ENCODE measurements at regions not wholly inside any gene's neighbourhood (a gene's known extent, or its start where the extent isn't known, plus 50 kb on each side); places are given as distances from the start of the nearest gene placed in this dataset.

- DNase-seq: no peak
These were observed 270.6 kb downstream of the C1D start for GRCh38 chr2:67792191-67792590.

DNA sequence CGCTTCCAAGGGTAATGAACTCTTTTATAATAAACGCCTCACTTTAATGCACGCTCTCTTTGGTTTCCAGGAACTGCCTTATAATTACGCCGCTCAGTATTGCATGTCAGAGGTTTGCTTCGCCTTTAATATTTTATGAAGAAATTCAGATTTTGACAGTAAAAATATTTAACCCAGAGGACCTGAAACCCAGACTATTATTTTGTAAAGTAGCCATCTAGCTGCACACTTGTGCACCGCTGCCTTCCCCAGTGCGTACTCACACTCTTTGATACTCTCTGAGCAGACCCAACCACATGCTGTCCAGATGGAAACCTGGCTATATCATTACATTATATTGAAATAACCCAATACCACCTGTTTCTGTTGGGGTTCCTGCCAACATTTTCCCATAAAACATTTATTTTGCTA is 270.1 kb downstream of the C1D start:
- DNase-seq: no peak

DNA sequence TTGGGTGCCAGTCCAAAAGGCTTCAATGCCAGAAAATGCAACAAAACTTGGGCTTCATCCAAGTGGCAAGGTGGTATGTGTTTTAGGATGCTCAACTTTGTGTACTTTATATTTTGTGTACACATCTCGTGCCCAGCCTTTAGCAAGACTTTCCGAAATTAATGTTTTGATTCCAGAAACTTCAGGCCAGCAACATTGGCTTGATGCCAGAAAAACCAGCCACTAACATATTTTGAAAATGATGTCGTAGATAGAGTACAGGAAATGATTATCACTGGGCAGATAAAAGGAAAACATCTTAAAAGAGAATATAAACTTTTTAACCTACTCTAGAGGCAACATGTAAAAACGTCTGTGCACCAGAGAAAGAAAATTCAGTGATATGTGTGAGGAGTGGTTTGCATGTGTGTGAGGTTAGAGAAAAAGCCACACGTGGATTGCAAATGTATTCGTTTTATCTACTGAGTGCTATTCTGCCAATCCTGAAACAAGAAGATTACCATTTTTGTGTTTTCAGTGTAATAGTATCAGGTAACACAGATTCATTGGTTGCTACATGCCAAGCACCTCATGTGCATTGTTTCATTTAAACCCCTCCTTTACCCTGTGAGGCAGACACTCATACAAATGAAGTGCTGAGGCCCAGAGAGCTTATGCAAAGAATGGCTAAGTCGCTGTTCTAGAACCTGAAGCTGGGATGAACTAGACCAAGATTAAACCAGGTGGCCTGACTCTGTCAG is 264.8 kb downstream of the C1D start:
- DNase-seq: no peak

DNA sequence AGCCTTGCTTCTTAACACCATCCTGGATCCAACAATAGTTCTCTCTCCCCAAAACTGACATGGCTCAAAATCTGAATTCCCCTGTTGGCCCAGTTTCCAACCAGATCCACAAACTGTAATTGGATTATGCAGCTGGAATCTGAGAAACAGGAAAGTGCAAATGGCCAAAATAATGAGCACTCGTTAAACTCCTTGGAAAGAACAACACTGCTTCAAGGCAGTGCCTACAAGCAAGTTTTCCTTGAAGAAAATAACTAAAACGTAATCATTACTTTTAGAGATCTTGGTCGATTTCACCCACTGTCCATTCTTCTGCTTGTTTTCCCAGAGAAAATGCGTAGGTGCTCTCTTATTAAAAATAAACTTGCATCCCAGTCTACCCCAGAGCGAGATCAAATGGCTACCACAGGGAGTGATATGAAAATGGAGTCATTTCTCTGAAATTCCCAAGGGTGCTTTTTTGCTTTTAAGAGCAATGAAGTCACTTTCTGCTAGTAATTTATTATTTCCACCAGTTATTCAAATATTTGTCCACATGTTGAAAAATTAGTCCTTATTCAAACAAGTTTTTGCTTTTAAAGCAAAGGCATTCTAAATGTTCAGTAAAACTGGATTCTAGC is 264.2 kb downstream of the C1D start:
- DNase-seq: no peak

- no peak for DNase-seq
These were observed 262.9 kb downstream of the C1D start for GRCh38 chr2:67799886-67800285.

DNA sequence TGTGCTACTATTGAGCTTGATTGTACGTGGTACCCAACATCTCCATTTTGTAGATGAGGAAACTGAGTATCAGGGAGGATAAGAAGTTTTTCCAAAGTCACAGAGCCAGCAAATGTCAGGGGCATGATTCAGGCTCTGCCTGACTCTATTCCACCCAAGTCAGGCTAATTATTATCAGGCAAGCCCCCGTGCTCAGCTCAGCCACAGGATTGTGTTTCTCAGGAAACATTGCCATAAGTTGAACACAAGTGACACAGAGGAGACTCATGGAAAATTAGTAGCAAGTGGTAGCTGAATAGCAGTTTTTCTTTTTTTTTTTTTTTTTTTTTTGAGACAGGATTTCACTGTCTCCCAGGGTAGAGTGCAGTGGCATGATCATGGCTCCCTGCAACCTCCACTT is 260.5 kb downstream of the C1D start:
- DNase-seq: no peak

DNA sequence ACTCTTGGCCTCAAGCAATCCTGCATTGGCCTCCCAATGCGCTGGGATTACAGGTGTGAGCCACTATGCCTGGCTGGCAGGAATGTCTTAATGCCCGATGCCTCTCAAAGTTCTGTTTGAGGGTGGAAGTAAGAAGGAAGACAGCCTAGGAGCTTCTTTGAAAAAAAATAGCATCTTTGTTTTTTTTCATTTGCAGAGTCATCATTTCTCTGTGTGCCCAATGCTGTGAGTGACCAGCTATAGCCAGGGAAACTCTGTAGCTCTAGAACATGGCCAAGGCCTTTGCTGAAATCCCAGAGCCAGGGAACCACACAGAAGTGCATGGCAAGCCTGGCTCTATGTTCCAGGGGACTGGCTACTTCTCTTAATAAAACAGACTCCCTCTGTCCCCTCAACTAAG is 260.0 kb downstream of the C1D start:
- DNase-seq: no peak

DNA sequence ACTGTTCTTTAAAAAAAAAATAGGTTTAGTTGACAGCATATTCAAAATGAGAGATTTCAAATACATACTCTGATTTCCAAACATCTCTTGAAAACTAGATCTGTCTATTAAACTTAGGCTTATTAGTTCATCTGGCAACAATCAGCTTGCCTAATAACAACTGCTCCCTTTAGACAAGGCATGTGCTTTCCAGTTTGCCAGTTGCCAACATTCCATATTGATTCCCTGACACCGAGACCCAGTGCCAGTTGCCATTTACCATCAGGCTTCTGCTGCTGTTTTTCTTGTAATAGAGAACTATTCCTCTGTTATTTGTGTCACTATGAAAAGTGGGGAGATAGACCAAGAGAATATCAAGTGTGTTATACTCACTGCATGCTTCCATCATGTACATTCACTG is 256.0 kb downstream of the C1D start:
- DNase-seq: no peak

DNA sequence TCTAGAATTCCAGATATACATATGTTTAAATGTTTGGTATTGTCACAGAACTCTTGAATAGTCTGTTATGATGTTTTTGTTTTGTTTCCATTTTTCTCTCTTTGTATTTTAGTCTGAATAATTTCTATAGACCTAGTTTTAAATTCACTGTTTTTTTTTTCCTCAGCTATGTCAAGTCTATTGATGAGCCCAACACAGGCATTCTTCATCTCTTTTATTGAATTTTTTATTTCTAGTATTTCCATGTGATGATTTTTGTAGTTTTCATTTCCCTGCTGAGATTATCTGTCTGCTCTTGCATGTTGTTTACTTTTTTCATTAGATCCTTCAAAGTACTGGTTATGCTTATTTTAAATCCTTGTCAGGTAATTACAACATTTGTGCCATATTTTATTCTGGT is 254.7 kb downstream of the C1D start:
- DNase-seq: no peak

DNA sequence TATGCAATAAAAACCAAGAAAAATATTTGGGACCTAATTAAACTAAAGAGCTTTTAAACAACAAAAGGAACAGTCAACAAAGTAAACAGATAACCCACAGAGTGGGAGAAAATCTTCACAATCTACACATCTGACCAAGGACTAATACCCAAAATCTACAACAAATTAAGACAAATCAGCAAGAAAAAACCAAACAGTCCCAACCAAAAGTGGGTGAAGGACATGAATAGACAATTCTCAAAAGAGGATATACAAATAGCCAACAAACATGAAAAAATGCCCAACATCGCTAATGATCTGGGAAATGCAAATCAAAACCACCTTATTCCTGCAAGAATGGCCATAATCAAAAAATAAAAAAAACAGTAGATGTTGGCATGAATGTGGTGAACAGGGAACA is 250.1 kb downstream of the C1D start:
- DNase-seq: no peak

DNA sequence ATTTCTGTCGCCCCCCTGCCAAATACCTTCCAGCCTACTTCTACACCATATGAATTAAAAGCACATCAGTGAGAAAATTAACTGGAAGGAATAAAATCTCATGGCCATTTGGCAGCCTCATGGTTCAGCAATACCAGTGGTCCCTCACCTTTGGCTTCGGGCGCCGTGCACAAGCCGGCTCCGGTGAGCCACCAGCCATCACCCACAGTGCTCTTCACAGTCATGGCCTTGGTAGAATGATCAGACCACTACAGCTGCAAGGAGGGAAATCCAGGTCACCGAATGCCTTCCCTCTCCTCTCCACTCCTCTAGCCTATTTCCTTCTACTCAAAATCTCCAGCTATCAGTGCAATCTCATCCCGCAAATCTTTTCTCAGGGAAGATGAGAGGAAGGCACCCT is 239.1 kb downstream of the C1D start:
- DNase-seq: no peak

- no peak for DNase-seq
These were observed 238.6 kb downstream of the C1D start for GRCh38 chr2:67824186-67824585.

DNA sequence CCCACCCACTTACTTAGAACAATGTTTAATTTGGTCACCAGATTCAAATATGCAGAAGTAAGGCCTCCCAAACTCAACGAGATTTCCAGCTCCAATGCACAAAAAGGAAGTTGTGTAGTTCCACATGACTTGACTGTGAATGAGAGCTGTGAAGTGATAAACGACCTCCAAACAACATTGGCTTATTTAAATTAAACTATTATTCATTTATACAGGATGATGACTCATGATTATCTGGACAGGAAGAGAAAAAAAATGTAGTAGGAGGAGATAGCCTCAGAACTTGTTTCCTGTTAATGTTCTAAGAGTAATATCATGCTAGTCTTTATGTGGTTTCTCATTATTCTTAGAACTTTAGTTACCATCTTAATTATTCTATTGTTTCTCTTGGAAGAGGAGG is 237.3 kb downstream of the C1D start:
- peak; percentile 68 for DNase-seq

- no peak for DNase-seq
These were observed 234.7 kb downstream of the C1D start for GRCh38 chr2:67828066-67828465.

GRCh38 chr2:67829470-67829869 is 233.3 kb downstream of the C1D start:
- no peak for DNase-seq

- DNase-seq: no peak
These were observed 229.2 kb downstream of the C1D start for GRCh38 chr2:67833632-67834031.

DNA sequence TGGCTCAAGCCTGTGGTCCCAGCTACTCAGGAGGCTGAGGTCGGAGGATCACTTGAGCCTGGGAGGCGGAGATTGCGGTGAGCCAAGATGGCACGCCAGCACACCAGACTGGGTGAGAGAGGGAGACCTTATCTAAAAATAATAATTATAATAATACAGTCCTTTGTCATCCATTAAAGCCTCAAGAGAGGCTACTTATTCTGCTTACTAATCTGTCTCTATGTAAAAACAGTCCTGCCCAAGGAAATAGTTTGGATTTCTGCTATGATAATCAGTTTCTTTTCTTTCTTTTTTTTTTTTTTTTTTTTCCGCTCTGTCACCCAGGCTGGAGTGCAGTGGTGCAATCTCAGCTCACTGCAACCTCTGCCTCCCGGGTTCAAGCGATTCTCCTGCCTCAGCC is 228.3 kb downstream of the C1D start:
- no peak for DNase-seq

GRCh38 chr2:67835266-67835665 is 227.5 kb downstream of the C1D start:
- no peak for DNase-seq

DNA sequence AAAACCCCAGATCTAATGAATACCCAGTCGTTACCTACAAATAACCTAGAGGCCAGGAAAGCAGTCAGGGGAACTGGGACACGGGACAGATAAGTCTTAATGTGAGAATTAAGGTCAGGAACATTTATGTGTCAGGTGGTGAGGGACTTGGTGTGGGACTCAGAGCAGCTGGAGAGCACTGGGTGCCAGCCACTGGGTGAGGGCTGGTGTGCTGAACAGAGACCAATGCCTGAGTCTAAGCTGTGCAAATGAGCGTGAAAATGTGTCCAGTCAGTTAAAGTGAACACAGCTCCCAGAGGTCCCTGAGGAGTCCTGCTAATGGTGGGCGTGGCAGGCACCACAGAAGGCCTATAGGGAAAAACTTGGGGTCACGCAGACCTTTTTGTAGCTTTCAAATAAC is 225.9 kb downstream of the C1D start:
- no peak for DNase-seq

- DNase-seq: no peak
These were observed 224.6 kb downstream of the C1D start for GRCh38 chr2:67838205-67838604.

- no peak for DNase-seq
These were observed 223.6 kb downstream of the C1D start for GRCh38 chr2:67839242-67839641.

- DNase-seq: no peak
These were observed 223.1 kb downstream of the C1D start for GRCh38 chr2:67839668-67840067.

- peak; percentile 79 for DNase-seq
These were observed 222.2 kb downstream of the C1D start for GRCh38 chr2:67840460-67841068.

DNA sequence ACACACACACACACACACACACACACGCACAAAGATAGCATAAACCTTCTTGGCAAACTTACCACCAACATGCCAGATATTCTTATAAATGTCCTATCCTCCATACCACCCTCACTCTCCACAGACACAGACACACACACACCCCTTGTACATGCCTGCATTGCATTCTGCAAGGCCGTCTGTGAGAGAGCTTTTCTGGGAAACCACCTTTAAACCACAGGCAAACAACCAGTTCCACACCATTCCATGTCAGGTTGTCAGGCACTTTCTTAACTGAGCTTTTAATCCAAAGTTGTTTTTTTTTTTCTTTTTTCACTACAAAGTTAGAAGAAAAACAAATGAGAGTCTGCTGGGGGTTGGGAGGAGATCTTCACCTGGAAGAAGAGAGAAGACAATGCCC is 221.1 kb downstream of the C1D start:
- DNase-seq: no peak
